Amniotic epithelial cell (primary cell): ENCODE measurements at regions not wholly inside any gene's neighbourhood (a gene's known extent, or its start where the extent isn't known, plus 50 kb on each side); places are given as distances from the start of the nearest gene placed in this dataset.
"Not testable (repeated sequence)": the region's sequence is repeated elsewhere in the genome, so short reads cannot be mapped to it uniquely, and the experiment has no call there.

Experiments
- DNase-seq: peaks from one replicate; pipeline ENCODE4 v3.0.0-alpha.2; 2010; ENCODE audit warnings: low read depth

- no peak for DNase-seq
Observed at GRCh38 chr1:31485166-31485565, 72.2 kb downstream of the SERINC2 start.

- DNase-seq, result no peak
Observed at GRCh38 chr1:31487143-31487542, 74.1 kb downstream of the SERINC2 start.

- DNase-seq, result no peak
Observed at GRCh38 chr1:31487721-31488293, 74.8 kb downstream of the SERINC2 start.

- no peak for DNase-seq
Observed at GRCh38 chr1:31488528-31488927, 75.5 kb downstream of the SERINC2 start.

- not testable (repeated sequence) for DNase-seq
Observed at GRCh38 chr1:31489575-31489974, 76.6 kb downstream of the SERINC2 start.

- not testable (repeated sequence) for DNase-seq
Observed at GRCh38 chr1:31490596-31490995, 77.6 kb downstream of the SERINC2 start.

- DNase-seq, result not testable (repeated sequence)
Observed at GRCh38 chr1:31495351-31495750, 81.0 kb upstream of the TINAGL1 start.

GRCh38 chr1:31495770-31496169 lies 80.5 kb upstream of the TINAGL1 start:
- not testable (repeated sequence) for DNase-seq

GRCh38 chr1:31497601-31498000 lies 78.7 kb upstream of the TINAGL1 start:
- DNase-seq, result no peak

GRCh38 chr1:31498376-31499040 lies 77.8 kb upstream of the TINAGL1 start:
- DNase-seq, result no peak

- DNase-seq, result no peak
Observed at GRCh38 chr1:31501505-31501904, 74.8 kb upstream of the TINAGL1 start.

- no peak for DNase-seq
Observed at GRCh38 chr1:31502253-31502652, 74.1 kb upstream of the TINAGL1 start.

- no peak for DNase-seq
Observed at GRCh38 chr1:31502926-31503511, 73.3 kb upstream of the TINAGL1 start.

- DNase-seq, result no peak
Observed at GRCh38 chr1:31503570-31503969, 72.7 kb upstream of the TINAGL1 start.

GRCh38 chr1:31504001-31504400 lies 72.3 kb upstream of the TINAGL1 start:
- no peak for DNase-seq

- DNase-seq, result peak; percentile 24
Observed at GRCh38 chr1:31505911-31506497, 70.3 kb upstream of the TINAGL1 start.

GRCh38 chr1:31507221-31507620 lies 69.1 kb upstream of the TINAGL1 start:
- no peak for DNase-seq

- DNase-seq, result no peak
Observed at GRCh38 chr1:31507676-31508530, 68.4 kb upstream of the TINAGL1 start.

GRCh38 chr1:31509124-31510072 lies 66.9 kb upstream of the TINAGL1 start:
- no peak for DNase-seq

- no peak for DNase-seq
Observed at GRCh38 chr1:31510304-31510703, 66.0 kb upstream of the TINAGL1 start.
